GM21526 (cell line): ENCODE measurements at regions not wholly inside any gene's neighbourhood (a gene's known extent, or its start where the extent isn't known, plus 50 kb on each side); places are given as distances from the start of the nearest gene placed in this dataset.
"Not testable (repeated sequence)": the region's sequence is repeated elsewhere in the genome, so short reads cannot be mapped to it uniquely, and the experiment has no call there.

Experiments used
- ATAC-seq: cut with Tn5 transposase; IDR thresholded peaks from one replicate; pipeline ENCODE4 v1.9.1; 2021; ENCODE audit warnings: moderate library complexity; ENCODE audit not compliant: unreplicated experiment, low FRiP score

- ATAC-seq = no peak
Measured at GRCh38 chr6:90463359-90463758, 123.5 kb downstream of the MAP3K7 start.

GRCh38 chr6:90462102-90462501, 124.8 kb downstream of the MAP3K7 start:
- no peak for ATAC-seq

GRCh38 chr6:90461383-90461782, 125.5 kb downstream of the MAP3K7 start:
- no peak for ATAC-seq

GRCh38 chr6:90460051-90460450, 126.8 kb downstream of the MAP3K7 start:
- no peak for ATAC-seq

- ATAC-seq = no peak
Measured at GRCh38 chr6:90459225-90459758, 127.6 kb downstream of the MAP3K7 start.

- no peak for ATAC-seq
Measured at GRCh38 chr6:90458353-90459224, 128.3 kb downstream of the MAP3K7 start.

- ATAC-seq = no peak
Measured at GRCh38 chr6:90457867-90458259, 129.0 kb downstream of the MAP3K7 start.

- not testable (repeated sequence) for ATAC-seq
Measured at GRCh38 chr6:90456997-90457866, 129.6 kb downstream of the MAP3K7 start.

GRCh38 chr6:90456001-90456400, 130.9 kb downstream of the MAP3K7 start:
- no peak for ATAC-seq

- no peak for ATAC-seq
Measured at GRCh38 chr6:90454836-90455427, 131.9 kb downstream of the MAP3K7 start.

- no peak for ATAC-seq
Measured at GRCh38 chr6:90450268-90450953, 136.5 kb downstream of the MAP3K7 start.

GRCh38 chr6:90449311-90449710, 137.6 kb downstream of the MAP3K7 start:
- ATAC-seq = no peak

- ATAC-seq = no peak
Measured at GRCh38 chr6:90448836-90449235, 138.0 kb downstream of the MAP3K7 start.

- ATAC-seq = no peak
Measured at GRCh38 chr6:90446164-90446563, 140.7 kb downstream of the MAP3K7 start.

- no peak for ATAC-seq
Measured at GRCh38 chr6:90445533-90446108, 141.3 kb downstream of the MAP3K7 start.

GRCh38 chr6:90444160-90444714, 142.6 kb downstream of the MAP3K7 start:
- ATAC-seq = no peak

- no peak for ATAC-seq
Measured at GRCh38 chr6:90442366-90442765, 144.5 kb downstream of the MAP3K7 start.

- no peak for ATAC-seq
Measured at GRCh38 chr6:90440586-90441283, 144.1 kb upstream of the BACH2 start.

GRCh38 chr6:90439586-90439985, 142.9 kb upstream of the BACH2 start:
- ATAC-seq = no peak
